ENCODE measurements at regions not wholly inside any gene's neighbourhood (a gene's known extent, or its start where the extent isn't known, plus 50 kb on each side); places are given as distances from the start of the nearest gene placed in this dataset.

DNA sequence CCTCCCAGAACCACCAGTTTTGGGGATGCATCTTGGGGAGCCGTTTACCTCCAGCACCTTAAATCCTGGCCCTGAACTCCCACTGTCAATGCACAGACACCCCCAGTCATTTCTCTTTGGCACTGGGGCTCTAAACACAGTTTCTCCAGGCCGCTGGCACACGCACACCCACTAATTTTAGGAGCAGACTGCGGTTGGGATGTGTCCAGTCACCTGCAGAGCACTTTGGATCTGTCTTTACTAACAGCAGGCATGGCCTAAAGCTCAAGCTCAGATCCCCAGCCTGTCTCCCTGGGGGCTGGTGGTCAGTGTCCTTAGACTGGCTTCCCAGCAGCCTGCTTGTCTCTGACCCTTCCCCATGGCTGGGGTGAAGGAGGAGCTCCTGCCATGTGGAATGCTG is 49.9 kb downstream of the SYNE3 start:
- no peak for DNase-seq (ENCODE audit: low read depth in 1 of 2, low spot score in 1 of 2)
- Histone ChIP-seq H3K27ac (no peak overlapping the region), H3K4me3 (no peak overlapping the region), H3K4me1 (ENCODE audit: low read depth) (no peaks in the 10 kb centered on the region), H3K36me3 (no peaks in the 10 kb centered on the region), H3K9me3 (ENCODE audit: low read depth) (no peaks in the 10 kb centered on the region), H3K27me3 (peaks cover 5% of the 10 kb centered on the region)
- TF ChIP-seq, protein P1, sequence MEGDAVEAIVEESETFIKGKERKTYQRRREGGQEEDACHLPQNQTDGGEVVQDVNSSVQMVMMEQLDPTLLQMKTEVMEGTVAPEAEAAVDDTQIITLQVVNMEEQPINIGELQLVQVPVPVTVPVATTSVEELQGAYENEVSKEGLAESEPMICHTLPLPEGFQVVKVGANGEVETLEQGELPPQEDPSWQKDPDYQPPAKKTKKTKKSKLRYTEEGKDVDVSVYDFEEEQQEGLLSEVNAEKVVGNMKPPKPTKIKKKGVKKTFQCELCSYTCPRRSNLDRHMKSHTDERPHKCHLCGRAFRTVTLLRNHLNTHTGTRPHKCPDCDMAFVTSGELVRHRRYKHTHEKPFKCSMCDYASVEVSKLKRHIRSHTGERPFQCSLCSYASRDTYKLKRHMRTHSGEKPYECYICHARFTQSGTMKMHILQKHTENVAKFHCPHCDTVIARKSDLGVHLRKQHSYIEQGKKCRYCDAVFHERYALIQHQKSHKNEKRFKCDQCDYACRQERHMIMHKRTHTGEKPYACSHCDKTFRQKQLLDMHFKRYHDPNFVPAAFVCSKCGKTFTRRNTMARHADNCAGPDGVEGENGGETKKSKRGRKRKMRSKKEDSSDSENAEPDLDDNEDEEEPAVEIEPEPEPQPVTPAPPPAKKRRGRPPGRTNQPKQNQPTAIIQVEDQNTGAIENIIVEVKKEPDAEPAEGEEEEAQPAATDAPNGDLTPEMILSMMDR (IDR thresholded peaks at IDR 0.05; ENCODE audit: low read depth, low read length), result no peak

DNA sequence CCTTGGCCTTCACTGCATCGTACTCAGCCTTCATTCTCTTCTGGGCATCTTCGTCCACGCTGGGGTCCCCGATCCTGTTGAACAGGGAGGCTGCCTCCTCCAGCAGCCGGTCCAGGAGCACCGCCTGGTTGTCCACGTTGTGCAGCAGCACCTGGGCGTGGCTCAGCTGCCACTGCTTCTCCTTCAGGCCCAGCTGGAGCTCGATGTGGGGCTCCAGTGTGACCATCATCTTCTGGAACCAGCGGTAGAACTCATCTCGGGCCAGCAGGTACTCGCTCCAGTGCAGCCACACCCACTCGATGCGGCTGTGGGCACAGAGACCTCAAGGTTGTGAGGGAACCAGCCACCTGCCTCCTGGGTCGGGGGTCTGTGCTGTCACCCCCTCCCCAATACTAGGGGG is 50.5 kb downstream of the SYNE3 start:
- TF ChIP-seq, protein P1 (IDR thresholded peaks at IDR 0.05; ENCODE audit: low read depth, low read length), result no peak
- no peak overlapping the region for H3K27ac ChIP-seq
- H3K4me1 ChIP-seq (ENCODE audit: low read depth), result no peaks in the 10 kb centered on the region
- H3K9me3 ChIP-seq (ENCODE audit: low read depth), result no peaks in the 10 kb centered on the region
- no peak overlapping the region for H3K4me3 ChIP-seq
- peaks cover 10% of the 10 kb centered on the region for H3K27me3 ChIP-seq
- H3K36me3 ChIP-seq, result no peaks in the 10 kb centered on the region
- no peak for DNase-seq (ENCODE audit: low read depth in 1 of 2, low spot score in 1 of 2)

- no peaks in the 10 kb centered on the region for H3K9me3 ChIP-seq (ENCODE audit: low read depth)
- H3K36me3 ChIP-seq, result no peaks in the 10 kb centered on the region
- no peak for DNase-seq (ENCODE audit: low read depth in 1 of 2, low spot score in 1 of 2)
- no peaks in the 10 kb centered on the region for H3K4me1 ChIP-seq (ENCODE audit: low read depth)
- H3K27ac ChIP-seq, result no peak overlapping the region
- TF ChIP-seq, protein P1 (IDR thresholded peaks at IDR 0.05; ENCODE audit: low read depth, low read length), result no peak
- H3K27me3 ChIP-seq, result peaks cover 16% of the 10 kb centered on the region
- no peak overlapping the region for H3K4me3 ChIP-seq
Measured at GRCh38 chr14:95465358-95465757, 51.1 kb downstream of the SYNE3 start.

- DNase-seq (ENCODE audit: low read depth in 1 of 2, low spot score in 1 of 2), result no peak
- Histone ChIP-seq H3K4me3 (no peak overlapping the region), H3K4me1 (ENCODE audit: low read depth) (no peaks in the 10 kb centered on the region), H3K9me3 (ENCODE audit: low read depth) (no peaks in the 10 kb centered on the region), H3K27ac (no peak overlapping the region), H3K27me3 (peaks cover 17% of the 10 kb centered on the region), H3K36me3 (no peaks in the 10 kb centered on the region)
- TF ChIP-seq, protein P1 (IDR thresholded peaks at IDR 0.05; ENCODE audit: low read depth, low read length), result no peak
Measured at GRCh38 chr14:95464514-95464913, 51.9 kb downstream of the SYNE3 start.

DNA sequence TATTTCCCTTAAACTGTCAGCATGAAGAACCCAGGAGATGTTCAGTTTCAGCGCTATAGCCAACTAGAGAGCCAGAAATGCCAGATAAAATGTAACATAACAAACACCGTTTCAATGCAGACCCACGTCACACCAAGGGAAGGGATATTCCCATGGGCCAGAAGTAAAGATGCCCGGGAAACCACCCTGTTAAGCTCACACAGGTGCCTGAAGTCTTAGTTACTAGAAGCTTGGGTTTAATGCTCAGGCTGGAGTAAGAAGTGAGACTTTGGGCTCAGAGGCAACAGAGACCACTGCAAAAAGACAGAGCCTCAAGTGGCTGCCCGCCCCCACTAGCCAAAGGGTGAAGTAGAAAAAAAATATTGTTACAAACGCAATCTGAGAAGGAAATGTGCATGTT is 52.3 kb downstream of the SYNE3 start:
- H3K4me3 ChIP-seq, result no peak overlapping the region
- H3K4me1 ChIP-seq (ENCODE audit: low read depth), result no peaks in the 10 kb centered on the region
- TF ChIP-seq, protein P1 (IDR thresholded peaks at IDR 0.05; ENCODE audit: low read depth, low read length), result no peak
- no peak overlapping the region for H3K27ac ChIP-seq
- no peaks in the 10 kb centered on the region for H3K9me3 ChIP-seq (ENCODE audit: low read depth)
- DNase-seq (ENCODE audit: low read depth in 1 of 2, low spot score in 1 of 2), result no peak
- peaks cover 17% of the 10 kb centered on the region for H3K27me3 ChIP-seq
- H3K36me3 ChIP-seq, result no peaks in the 10 kb centered on the region
